NCI-H1105 (cell line): ENCODE measurements at regions not wholly inside any gene's neighbourhood (a gene's known extent, or its start where the extent isn't known, plus 50 kb on each side); places are given as distances from the start of the nearest gene placed in this dataset.
A peak's percentile ranks its signal among the peaks of the same experiment; 100 is the strongest.

ENCODE experiments used
- DNase-seq: peaks from one replicate; lab custom pipeline; 2025; lab: John Stamatoyannopoulos, UW

DNA sequence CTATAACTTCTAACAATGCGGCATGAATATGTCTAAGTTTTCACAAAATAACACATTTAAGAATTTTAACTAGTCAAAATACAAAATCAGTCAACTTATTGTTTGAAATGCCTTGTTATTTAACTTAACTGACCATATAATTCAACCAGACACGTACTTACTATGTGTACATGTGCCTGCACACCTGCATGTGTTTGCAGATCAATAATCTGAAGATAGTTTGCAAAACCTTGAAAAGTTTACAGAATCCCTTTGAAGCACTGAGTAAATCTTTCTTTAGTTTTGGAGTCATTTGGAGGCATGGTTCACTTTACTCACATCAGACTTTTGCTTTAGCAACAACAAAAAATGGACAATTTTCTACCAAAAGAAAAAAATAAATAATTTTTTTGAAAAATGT, 363.8 kb downstream of the PMP22 start:
- DNase-seq: no peak

DNA sequence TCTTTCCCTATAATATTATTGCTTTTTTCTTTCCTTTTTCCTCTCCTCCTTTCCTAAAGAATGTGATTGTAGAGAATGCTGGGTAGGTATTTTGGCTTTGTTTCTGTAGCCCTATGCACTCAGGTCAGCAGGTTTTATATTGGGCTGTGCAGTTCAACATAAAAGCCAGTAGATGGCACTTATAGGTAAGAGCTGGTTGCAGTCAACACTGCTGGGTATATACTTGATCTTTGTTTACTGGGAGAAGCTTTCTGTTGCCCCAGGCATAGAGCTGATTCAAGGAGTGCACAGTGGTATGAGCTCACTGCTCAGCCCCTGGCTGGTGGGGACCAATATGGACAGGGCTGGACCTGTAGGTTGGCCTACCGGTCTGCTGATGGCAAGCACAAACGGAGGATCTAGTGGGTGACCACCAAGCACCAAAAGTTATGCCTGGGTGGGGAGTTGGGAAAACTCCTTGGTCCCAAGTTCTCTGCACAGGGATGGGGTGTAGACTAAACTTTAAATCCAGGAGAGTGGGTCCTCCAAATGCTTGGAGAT, 378.9 kb downstream of the PMP22 start:
- no peak for DNase-seq

DNA sequence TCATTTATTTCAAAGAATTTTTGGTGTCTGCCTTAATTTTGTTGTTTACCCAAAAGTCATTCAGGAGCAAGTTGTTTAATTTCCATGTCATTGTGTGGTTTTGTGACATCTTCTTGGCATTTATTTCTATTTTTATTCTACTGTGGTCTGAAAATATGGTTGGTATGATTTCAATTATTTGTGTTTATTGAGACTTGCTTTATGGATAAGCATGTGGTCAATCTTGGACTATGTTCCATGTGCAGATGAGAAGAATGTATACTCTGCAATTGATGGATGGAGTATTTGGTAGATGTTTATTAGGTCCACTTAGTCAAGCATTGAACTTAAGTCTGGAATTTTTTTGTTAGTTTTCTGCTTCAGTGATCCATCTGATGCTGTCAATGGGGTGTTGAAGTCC, 383.0 kb downstream of the PMP22 start:
- no peak for DNase-seq

DNA sequence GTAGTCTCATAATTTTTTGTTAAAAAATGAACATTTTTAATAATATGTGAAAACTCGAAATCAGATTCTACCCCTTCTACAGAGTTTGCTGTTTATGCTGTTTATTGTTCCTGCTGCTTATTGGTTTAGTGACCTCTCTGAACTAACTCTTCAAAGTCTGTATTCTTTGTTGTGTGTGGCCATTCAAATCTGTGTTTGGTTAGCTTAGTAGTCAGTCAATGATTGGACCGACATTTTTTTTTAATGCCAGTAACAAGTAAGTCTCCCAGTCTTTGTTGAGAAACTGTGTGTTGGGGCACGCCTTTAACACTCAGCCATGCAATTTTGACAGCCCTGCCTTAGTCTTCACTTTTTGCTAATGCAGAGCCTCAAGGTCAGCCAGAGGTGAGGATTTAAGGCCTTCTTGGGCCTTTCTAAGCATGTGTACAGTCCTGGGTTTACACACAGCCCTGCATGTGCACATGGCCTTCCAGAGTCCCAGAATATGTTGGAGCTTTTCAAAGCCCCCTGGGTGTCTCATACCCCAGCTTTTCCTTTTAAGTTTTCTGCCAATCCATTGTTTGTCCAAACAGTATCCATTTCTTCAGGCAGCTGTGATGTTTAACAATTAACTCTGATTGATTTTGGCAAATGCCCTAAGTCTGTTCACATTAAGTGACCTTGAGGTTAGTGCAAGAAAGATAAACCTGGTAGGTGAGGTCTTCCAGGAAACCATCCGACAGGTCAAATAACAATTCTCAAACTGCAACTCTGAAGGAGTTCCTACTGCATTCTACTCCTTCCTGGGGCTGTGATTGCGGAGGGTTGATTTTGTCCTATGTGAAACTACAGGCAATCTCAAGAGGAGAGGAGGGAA, 389.3 kb downstream of the PMP22 start:
- DNase-seq: no peak

DNA sequence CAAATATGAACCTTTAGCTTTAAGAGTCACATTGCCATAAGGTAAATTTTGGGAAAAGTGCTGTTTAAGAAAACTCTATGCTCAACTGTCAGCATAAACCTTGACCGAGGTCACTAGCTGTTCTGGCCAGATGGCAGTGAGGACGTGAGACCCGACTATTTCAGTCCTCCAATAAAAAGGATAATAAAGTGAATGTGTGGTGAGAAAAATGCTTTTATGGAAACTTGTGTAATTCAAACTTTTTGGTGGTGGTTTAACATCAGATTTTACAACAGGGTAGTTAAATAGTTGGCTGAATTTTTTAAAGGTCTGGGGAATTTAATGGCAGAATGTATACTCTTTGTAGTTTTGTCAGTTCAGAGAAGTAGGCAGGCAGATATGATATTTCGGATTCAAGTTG, 391.1 kb downstream of the PMP22 start:
- no peak for DNase-seq

DNA sequence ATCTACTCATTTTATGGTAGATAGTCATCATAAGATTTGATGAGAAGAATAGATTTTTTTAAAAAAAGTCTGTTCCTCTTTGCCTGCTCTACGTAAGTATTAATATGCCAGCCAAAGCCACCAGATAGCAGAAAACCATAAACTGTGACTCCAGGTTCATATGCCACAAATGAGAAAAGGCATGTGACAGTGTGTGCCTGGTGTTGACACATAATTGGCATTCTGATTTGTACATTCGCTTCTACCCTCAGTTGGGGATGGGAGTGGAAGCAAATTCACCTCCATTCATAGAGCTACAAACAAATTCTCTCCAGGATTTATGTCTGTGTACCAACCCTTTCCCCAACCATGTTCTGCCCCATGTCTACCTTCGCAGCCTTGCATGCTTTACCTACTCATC, 391.6 kb downstream of the PMP22 start:
- DNase-seq: no peak

DNA sequence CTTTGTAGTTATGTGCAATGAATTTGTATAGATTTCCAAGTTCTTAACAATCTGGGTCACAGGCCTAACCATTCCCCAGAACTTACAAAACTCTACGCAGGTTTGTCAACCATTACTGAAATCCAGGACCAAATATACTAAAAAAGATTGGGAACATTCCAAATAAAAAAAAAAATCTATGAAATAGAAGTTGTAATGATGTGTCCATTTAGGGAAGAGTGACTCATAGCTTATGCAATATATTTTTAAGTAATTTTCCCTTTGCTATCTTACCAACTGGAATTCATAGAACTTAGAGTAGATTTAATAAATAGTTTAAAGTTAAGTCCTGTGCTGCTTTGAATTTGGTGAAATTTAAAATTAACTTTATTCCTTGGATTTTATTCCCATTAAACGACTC, 393.2 kb downstream of the PMP22 start:
- no peak for DNase-seq

DNA sequence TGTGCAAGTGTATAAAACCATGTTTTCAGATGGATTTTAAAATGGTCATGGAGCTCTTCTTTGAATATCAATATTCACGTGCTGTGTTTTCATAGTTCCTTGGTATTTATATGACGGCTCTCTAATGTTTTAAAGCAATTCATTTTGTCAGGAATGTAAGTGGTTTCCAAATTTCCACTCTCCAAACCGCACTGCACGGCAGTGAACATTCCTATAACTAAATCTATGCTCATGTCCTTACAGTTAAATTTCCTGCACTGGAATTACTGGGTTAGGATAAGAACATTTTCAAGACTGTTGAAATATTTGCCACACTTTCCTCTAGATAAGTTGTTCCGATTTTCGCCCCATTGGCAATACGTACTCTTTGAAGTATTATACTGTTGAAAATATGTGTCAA, 398.9 kb downstream of the PMP22 start:
- DNase-seq: no peak

DNA sequence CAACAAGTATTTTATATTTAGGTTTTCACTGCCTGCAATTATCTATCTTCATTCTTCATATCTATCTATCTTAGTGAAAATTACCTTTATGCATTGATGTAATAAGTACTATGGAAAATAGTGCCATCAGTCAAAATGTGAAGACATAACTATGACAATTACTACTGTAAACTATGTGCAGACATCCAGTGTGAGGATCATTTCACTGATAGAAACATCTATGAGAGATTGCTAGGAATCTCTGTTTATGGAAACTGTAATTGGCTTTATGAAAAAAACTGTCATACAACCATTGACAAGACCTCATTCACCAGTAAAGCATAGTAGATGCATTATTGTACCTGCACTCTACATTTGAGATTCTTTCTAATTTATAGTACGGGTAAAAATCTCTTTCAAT, 401.0 kb downstream of the PMP22 start:
- DNase-seq: no peak

DNA sequence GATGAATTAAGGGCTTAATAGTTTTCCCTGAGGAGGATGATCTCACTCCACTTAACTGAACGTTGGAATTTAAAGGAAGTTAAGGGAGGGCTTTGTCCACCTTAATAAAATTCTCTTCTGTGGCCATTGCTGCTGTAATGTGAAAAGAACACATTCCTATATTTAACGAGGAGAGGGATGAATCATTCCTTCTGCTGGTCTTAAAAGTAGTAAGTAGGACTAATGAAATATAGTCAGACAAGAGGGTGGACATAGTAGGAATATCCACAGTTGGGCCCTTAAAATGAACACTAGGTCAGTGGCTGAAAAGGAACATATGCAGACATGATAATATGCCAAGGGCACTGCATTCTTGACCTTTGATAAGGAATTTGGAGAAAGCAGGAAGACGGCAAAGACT, 405.6 kb downstream of the PMP22 start:
- no peak for DNase-seq

DNA sequence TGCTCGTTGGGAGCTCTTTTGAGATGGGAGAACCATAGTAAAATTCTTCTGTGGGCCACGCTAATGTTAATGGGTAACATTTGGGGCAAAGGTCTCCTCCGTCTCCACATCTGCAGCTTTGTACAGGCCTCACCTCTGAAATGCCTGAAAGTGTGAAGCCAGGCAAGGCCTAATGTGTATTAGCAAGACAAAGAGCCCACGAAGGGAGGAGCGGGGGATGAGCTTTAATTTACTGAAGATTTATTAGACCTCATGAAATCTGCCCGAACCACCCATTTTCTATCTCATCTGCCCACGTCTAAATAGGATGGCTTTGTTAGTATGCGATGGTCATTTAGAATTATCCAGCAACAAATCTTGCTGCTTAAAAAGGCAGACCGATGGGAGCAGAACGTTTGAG, 408.9 kb downstream of the PMP22 start:
- no peak for DNase-seq

DNA sequence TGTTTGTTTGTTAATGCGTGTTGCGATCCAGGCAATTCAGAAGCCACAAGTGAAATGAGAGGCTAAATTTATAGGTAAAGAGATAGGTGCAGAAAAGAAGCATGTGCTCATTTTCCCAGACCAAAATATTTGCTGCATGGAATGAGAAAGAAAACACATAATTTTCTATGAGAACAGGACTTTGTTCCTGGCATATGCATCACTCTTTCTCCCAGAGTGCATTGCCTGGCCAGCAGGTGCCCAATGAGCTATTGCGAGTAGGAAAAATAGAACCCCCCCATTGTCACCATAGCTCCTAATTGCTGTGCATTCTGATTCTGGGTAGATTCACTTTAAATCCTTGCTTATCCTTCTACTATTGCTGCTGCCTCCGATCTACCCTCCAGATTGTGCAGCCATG, 410.4 kb downstream of the PMP22 start:
- no peak for DNase-seq

DNA sequence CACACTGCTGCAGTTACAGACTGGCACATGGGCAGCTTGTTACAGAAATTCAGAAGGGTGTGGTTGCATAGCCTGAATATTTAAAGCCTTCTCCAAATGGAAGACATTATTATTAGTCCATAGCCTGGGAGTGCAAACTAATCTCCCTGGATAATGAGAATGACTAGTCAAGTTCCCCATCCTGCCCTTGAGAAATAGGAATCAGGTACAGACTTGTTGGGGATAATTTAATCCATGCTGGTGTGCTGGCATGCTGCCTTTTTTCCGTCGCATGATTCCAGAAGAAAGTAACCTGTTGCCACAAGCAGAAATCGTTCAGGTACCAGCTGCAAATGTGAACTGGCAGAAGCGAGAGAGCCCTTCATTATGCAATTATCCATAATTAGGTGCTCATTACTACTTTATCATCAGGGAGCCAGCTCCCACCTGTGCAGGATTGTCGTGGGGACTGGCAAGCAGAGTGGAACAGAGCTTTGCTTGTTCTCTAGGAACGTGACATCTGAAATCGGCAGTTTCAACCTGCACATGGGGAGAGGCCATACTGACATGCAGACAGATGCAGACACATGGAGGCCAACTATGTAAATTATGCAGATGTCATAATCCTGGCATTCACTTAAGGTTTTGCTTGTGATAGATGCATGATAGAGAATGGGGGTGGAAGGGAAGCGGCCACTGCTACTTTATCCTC, 419.4 kb downstream of the PMP22 start:
- DNase-seq: peak; percentile 91

DNA sequence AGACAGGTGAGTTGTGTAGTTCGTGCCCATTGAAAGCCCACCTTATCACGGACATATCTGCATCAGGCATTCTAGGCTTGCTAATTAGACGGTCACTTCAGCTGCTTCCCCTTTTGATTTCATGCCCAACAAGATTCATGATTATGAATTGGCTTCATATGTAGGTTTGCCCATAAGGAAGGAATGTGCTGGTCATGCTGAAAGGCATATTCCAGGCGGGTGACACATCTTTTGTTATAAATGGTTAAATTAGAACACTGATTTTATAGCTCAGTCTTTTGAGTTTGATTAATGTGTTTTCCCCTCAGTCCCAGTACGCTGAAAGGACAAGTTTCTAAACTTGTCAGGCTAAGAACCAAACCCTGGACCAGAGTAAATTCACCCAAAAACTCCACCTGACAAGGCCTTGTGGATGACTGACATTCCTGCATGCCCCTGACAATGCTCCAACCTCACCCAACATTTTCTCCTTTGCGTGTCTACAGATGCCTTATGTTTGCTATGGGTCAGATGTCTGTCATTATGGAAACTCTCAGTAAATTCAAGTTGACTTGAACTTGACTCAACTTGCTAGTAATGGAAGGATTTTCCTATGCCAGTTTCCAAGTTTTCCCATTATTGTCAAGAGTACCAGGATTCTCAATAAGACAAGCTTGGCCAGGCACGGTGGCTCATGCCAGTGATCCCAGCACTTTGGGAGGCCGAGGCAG, 421.9 kb downstream of the PMP22 start:
- no peak for DNase-seq

DNA sequence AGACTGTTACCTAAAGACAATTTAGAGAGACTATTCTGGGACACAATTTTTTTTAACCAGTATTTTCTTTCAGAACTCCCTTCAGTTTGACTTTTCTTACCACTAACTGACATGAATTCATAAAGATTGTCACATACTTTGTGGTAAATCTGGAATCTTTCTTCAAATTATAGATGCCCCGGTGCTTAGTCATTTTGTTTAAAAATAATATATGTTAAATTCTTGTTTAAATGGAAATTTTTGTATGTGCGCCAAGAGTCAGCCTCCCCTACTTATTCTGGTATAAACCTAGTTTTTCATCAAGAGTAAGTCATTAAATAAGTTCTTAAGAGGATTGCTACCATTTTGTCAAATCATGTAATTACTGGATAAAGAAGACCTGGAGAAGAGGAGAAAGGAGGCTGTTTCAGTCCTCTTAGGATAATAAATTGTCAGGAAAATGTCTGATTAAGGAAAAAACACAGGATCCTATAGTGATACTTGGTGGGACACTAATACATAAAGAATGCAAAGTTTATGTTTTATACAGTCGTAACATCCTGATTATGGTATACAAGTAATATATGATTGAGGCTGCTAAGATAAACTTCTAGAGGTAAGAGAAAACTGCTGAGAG, 424.4 kb downstream of the PMP22 start:
- DNase-seq: no peak

DNA sequence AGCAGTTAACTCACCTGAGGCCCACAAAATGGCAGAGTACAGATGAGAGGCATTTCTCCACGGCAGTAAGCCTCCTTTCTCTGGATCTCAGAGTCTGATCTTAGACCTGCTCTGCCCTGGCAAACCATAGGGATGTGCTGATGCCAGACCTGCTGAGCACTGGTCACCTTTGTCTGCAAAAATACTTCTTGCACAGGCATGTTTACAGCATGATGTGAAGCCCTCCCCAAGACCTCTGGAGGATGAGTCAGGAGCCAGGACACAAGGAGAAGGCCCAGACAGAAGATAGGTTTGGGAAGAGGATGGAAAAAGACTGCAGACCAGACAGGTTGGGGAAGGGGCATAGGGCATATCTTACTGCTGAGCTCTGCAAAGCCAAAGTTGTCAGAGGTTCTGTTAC, 426.6 kb downstream of the PMP22 start:
- DNase-seq: no peak

DNA sequence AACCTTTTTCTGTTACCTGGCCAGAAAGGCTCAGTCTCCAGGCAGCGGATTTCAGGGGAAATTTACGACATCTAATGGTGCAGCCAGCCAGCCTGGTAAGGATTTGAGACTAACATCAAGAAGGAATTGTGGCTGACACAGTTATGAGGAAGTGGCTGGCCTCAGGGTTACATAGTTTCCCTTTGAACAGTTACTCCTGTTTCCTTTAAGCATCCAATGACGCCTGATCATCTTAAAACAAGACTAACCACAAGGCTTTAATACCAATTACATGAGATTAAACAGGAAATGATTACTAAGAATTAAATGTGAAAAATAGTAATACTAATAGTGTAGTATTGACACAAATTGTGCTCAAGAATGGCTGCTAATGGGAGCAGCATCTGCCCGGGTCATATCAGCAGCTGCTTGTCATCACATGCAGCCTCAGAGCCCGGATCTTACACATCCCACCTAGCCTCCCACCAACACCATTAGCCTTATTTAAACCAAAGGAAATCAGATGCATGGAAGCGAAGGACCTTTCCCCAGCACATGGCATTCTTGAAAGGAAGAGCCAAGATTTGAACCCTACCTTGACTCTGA, 431.8 kb downstream of the PMP22 start:
- no peak for DNase-seq

DNA sequence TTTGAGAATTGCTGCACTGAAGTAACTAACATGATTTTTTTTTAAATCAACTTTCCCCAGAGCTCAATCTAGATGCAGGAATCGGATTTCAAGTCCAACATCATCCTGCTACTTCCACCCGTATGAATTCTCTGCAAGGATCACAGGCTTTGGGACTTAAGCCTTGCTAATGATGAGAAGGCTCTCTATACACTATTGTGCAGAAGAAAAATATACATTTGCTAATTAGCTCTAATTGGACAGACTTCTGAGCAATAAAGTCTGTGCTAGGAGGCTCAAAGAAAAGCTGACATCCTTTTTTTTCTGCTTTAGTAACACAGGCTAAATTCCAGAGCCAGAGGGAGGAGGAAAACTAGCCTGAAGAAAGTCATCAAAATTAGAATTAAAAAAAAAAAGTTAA, 433.6 kb downstream of the PMP22 start:
- no peak for DNase-seq

DNA sequence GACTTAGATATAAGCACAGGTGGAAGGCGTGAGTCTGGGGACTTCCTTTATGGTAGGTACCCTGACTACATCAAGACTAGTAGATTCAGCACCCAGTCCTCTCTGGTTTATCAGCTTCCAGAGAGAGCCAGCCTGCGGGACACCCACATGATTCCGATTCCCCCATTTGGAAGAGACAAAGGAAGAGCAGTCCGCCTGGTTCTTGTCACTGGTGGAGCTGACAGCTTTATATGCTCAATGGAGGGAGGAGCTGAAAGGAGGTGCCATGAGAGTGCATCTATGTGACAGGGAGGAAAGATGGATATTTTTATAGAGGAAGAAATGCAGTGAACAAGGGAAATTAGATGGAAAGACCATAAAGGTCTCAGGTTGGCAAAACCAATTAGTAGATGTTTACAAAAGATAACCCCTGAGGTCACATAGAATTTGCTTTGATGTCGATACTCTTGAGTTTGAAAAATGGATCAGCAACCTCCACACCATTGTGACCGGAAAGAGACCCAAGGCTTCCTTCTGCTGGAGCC, 437.7 kb downstream of the PMP22 start:
- DNase-seq: no peak

DNA sequence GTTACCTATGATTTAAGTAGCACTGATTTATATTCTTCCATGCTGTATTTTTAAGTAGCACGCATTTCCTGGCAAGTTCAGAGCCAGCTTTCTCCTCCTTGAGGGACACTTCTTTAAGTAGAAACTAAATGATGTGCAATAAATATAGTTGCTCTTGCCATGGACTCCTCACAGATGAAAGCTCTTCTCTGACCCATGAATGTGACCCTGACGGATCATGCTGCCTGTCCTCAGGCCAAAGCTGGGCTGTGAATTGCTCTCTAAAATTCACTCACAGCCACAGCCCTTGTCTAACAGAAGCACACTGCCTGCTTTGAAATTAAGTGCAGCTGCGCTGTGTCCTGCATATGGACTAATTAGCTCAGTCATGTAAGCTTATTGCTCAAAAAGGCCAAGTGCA, 438.8 kb downstream of the PMP22 start:
- DNase-seq: no peak

DNA sequence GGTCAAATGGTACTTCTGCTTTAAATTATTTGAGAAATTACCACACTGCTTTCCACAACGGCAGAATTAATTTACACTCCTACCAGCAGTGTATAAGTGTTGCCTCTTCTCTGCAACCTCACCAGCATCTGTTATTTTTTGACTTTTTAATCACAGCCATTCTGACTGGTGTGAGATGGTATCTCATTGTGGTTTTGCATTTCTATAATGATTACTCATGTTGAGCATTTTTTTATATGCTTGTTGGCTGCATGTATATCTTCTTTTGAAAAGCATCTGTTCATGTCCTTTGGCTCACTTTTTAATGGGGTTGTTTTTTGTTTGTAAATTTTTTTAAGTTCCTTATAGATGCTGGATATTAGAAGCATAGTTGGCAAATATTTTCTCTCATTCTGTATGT, 446.7 kb downstream of the PMP22 start:
- DNase-seq: no peak

DNA sequence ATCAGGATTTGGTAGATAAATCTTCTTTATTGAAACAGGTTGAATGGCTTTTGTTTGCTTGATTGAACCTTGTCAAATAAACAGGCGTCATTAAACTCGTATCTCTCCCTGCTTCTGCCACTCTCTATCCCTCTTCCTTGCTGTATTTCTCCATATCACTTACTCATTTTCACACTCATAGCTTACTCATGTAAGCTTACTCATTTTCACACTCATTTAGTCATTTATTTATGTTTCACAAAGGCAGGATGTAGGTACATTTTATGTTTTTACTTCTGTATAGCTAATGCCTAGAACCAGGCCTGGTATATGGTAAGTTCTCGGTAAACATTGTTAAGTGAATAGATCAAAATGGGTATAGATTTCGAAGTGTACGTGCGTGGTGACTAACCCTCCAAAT, 450.0 kb downstream of the PMP22 start:
- no peak for DNase-seq
